ENCODE measurements at regions not wholly inside any gene's neighbourhood (a gene's known extent, or its start where the extent isn't known, plus 50 kb on each side); places are given as distances from the start of the nearest gene placed in this dataset.

DNA sequence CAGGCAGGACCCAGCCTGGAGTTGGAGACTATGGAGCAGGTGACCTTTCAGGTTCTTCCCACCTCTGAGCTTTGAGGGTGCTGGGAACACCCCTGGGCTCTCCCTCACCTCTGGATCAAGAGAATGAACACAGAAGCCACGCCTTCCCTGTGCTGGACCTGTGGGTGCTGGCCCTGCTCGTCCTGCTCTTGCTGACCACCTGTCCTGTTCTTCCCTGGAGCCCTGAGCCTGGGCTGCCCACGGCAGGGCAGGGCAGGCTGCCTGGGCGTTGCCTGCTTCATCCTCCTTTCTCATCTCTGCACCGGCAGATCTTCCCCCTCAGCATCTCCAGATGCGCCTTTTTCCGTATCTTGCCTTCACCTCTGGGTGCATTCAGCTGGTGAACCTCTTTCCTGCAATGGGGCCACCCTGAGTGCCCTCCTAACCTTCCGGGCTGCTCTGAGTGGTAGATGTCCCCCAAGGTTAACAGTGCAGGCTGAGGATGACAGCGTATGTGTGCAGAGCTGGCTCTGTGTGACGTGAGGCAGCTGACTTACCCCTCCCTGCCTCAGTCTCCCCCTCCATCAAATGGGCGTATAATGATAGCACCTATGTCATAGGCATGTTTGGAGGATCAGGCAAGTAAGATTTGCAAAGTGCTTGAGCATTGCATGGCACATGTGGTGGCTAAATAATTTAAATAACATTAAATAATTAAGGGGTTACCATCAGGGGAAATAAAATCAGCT, 225.8 kb upstream of the CIBAR2 start:
- Histone ChIP-seq H3K14ac (replicated peaks; ENCODE audit: low read depth, low read length) (no peak overlapping the region), H3K9me3 (ENCODE audit: control insufficient read depth, insufficient read depth, low read length) (no peaks in the 10 kb centered on the region), H3K9me1 (ENCODE audit: insufficient read depth, low read length) (peaks cover 7% of the 10 kb centered on the region), H2BK15ac (ENCODE audit: low read depth, low read length) (no peak overlapping the region), H2AFZ (replicated peaks; ENCODE audit: low read length, poor library complexity) (no peak overlapping the region), H3K18ac (ENCODE audit: low read depth, low read length) (no peak overlapping the region), H2AK9ac (replicated peaks; ENCODE audit: low read depth, low read length, poor library complexity) (no peak overlapping the region), H4K5ac (ENCODE audit: low read depth, low read length) (no peak overlapping the region), H3K27ac (ENCODE audit: insufficient read depth, low read length) (no peak overlapping the region), H3K4me1 (ENCODE audit: control insufficient read depth, insufficient read depth, low read length) (peaks cover 2% of the 10 kb centered on the region; the same call in 1 of the 2 replicates), H3K4ac (ENCODE audit: low read depth, low read length) (no peak overlapping the region), H3K36me3 (ENCODE audit: control insufficient read depth, insufficient read depth, low read length) (peaks cover 1% of the 10 kb centered on the region), H4K8ac (ENCODE audit: low read depth in 2 of 2, low read length in 2 of 2) (no peak overlapping the region), H4K91ac (ENCODE audit: insufficient read depth, low read depth, low read length) (no peak overlapping the region), H3K4me2 (ENCODE audit: low read depth, low read length) (no peak overlapping the region), H4K20me1 (ENCODE audit: insufficient read depth, low read length) (peaks cover 79% of the 10 kb centered on the region), H3K4me3 (ENCODE audit: insufficient read depth, low read depth, low read length) (no peak overlapping the region), H2AK5ac (ENCODE audit: low read depth, low read length) (no peak overlapping the region), H2BK20ac (ENCODE audit: low read depth, low read length) (no peak overlapping the region), H3K23ac (ENCODE audit: low read depth, low read length) (no peak overlapping the region), H2BK5ac (ENCODE audit: low read depth, low read length, poor library complexity, severe bottlenecking) (no peak overlapping the region), H2BK120ac (ENCODE audit: low read depth, low read length) (no peak overlapping the region), H3K9ac (ENCODE audit: low read depth, low read length) (no peak overlapping the region), H3K79me1 (ENCODE audit: low read depth in 1 of 2, low read length in 2 of 2) (peaks cover 9 to 51% of the 10 kb centered on the region in 2 experiments; a peak in 3 of 4 replicates), H3K56ac (ENCODE audit: extremely low read depth, insufficient read depth, low read length) (no peak overlapping the region), H3K27me3 (ENCODE audit: control insufficient read depth, insufficient read depth, low read length) (no peaks in the 10 kb centered on the region)
- DNase-seq, result no peak
- TF ChIP-seq, protein P1, sequence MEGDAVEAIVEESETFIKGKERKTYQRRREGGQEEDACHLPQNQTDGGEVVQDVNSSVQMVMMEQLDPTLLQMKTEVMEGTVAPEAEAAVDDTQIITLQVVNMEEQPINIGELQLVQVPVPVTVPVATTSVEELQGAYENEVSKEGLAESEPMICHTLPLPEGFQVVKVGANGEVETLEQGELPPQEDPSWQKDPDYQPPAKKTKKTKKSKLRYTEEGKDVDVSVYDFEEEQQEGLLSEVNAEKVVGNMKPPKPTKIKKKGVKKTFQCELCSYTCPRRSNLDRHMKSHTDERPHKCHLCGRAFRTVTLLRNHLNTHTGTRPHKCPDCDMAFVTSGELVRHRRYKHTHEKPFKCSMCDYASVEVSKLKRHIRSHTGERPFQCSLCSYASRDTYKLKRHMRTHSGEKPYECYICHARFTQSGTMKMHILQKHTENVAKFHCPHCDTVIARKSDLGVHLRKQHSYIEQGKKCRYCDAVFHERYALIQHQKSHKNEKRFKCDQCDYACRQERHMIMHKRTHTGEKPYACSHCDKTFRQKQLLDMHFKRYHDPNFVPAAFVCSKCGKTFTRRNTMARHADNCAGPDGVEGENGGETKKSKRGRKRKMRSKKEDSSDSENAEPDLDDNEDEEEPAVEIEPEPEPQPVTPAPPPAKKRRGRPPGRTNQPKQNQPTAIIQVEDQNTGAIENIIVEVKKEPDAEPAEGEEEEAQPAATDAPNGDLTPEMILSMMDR (conservative IDR thresholded peaks at IDR 0.05; ENCODE audit: low read depth, low read length), result no peak
- no peak for TF ChIP-seq BHLHE40 (IDR thresholded peaks at IDR 0.05; ENCODE audit: low read depth, low read length)
- no peak for TF ChIP-seq RCOR1 (IDR thresholded peaks at IDR 0.05; ENCODE audit: insufficient replicate concordance, low read length)
- ChIA-PET CTCF (no interaction called here), POLR2A (ENCODE audit: unreplicated experiment) (no interaction called here)
- no TSS peak for BruUV-seq (replicated peaks)
- dilution Hi-C loops (cut with HindIII; ENCODE audit: low sequenced_read_pairs, unreplicated experiment) (no loop called here), intact Hi-C loops (cut with micrococcal nuclease) (no loop called here), in situ Hi-C loops (cut with MboI; ENCODE audit: low sequenced_read_pairs) (no loop called here)
- 97% methylated on average over 5 of the region's 11 CpGs; no CpG with 5 or more reads in 1 of the 2 experiments for WGBS, 2 experiments (ENCODE audit: extremely low coverage in 2 of 2, insufficient read length in 1 of 2)
- ATAC-seq (ENCODE audit: low read depth), result no peak

All from IMR-90 (cell line).